GM18868 (cell line): ENCODE measurements at regions not wholly inside any gene's neighbourhood (a gene's known extent, or its start where the extent isn't known, plus 50 kb on each side); places are given as distances from the start of the nearest gene placed in this dataset.

Experiments used
- ATAC-seq: cut with Tn5 transposase; IDR thresholded peaks from one replicate; pipeline ENCODE4 v1.9.1; 2021; ENCODE audit warnings: mild to moderate bottlenecking, moderate library complexity; ENCODE audit not compliant: unreplicated experiment

- no peak for ATAC-seq
These were observed 540.0 kb downstream of the TCERG1L start for GRCh38 chr10:130771491-130771946.

DNA sequence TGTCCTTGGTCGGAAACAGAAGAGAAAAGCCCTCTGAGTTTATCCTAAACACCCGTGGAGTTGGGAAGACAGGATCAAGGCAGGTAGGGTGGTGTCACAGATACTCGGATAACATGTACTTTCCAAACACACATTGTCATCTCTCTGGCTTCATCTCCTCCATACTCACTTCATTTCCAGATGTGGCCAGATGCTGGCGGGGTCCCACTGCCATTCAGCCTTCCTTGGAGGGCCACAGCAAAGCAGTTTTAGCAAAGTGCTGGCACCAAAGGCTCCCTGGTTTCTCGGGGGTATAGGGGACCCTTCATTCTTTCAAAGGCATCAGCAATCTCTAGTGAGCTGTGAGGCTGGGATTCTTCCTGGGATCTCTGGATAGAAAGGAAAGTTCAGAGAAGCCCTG is 539.5 kb downstream of the TCERG1L start:
- ATAC-seq = no peak

GRCh38 chr10:130772676-130773075 is 538.8 kb downstream of the TCERG1L start:
- ATAC-seq = no peak

DNA sequence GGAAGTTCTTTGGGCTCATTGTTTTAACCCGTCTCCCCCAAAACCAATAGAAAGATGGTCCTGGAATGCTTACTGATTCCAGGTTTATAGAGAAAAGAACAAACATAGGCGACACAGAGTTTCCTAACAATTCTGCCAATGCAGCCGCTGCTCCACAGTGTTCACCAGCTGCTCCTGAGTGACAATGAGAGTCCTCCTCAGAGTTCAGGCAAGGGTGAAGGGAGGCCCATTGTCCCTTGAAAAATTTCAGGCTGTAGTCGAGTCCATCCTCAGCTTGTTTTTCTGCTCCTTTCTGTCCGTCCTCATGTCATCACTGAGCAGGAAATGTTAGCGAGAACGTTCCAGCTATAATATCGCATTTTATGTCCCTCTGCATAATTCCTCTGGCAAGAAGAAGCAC is 537.6 kb downstream of the TCERG1L start:
- no peak for ATAC-seq

DNA sequence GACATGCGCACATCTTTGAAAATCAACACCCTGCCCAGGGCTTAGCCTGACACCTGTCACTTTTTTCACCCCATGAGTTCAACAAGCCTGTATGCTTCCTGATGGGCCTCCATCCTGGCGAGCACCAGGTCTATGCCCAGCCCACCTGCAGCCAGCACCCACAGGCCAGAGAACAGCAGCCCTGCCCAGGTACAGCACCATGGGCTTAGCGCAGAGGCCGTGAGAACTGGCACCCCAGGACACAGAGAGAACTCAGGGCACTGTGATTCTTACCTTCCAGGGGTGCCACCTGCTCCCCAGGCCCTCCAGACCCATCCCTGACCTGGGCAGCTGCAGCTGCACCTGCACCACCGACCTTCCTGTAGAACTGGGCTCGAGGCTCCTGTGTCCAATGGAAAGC is 536.6 kb downstream of the TCERG1L start:
- ATAC-seq = no peak

- ATAC-seq = no peak
These were observed 536.2 kb downstream of the TCERG1L start for GRCh38 chr10:130775311-130775710.

GRCh38 chr10:130776724-130777123 is 534.8 kb downstream of the TCERG1L start:
- ATAC-seq = no peak

GRCh38 chr10:130777507-130778165 is 533.9 kb downstream of the TCERG1L start:
- no peak for ATAC-seq

DNA sequence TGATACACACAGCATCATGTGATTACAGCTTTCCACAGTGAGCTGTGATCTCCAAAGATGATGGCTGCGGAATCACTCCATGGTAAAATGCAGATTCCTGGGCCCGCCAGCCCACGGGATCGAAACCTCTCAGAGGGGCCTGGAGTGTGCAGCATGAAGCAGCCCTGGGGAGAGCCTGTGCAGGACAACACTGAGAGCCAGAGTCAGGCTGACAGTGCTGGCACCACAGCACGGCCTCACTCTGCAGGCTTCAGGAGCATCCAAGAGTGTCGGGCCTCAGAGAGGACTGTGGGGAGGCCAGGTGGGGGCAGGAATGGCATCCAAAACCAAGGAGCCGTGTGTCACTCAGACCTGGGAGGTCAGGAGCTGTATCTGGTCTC is 533.4 kb downstream of the TCERG1L start:
- no peak for ATAC-seq

DNA sequence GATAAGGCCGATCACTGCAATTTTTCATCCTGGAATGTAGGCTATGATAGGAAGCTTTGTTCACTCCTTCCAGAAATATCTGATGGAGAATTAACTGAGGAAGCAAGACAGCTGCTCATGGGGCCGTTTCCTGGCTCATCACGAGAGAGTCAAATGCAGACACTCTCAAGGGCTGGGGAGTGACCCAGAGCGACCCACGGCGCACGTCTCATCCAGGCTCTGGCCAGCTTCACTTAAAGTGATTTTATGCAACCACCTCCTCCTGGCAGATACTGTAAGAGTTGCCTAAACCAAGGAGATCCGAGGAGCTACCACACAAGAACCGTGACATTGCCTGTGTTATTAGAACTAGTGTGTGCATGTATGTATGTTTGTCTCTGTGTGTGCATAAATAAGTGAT is 530.8 kb downstream of the TCERG1L start:
- no peak for ATAC-seq

DNA sequence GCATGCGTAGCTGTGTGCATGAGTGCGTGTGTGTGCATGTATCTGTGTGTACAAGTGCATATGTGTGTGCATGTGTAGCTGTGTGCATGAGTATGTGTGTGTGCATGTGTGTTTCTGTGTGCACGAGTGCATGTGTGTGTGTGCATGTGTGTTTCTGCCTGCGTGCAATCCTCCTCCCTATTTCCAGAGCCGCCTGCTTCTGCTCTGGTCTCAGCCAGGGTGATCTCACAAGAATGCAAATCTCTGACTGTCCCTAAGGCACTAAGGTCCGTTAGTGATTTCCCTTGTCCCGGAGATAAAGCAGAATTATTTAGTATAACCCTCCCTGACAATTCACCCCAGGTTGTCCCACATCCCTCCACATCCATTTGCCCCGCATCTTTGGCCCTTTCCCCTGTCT is 530.3 kb downstream of the TCERG1L start:
- no peak for ATAC-seq

- no peak for ATAC-seq
These were observed 529.9 kb downstream of the TCERG1L start for GRCh38 chr10:130781623-130782022.

DNA sequence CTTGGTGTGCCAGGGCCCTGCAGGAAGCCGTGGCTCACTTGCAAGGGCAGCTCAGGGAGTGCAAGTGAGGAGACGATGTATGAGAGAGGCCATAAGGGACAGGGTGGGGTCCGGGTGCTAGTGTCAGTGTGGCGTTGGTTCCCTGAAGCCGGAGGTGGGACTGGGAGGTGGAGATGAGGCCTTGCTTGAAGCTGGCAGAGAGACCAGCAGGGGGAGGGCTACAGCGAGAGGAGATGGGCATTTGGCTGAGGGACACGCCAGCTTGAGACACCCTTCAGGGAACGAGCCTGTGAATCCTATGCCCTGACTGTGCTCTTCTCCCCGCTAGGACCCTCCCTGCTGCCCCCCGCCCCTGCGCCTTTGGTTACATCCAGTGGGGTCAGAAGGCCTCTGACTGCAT is 529.1 kb downstream of the TCERG1L start:
- no peak for ATAC-seq

DNA sequence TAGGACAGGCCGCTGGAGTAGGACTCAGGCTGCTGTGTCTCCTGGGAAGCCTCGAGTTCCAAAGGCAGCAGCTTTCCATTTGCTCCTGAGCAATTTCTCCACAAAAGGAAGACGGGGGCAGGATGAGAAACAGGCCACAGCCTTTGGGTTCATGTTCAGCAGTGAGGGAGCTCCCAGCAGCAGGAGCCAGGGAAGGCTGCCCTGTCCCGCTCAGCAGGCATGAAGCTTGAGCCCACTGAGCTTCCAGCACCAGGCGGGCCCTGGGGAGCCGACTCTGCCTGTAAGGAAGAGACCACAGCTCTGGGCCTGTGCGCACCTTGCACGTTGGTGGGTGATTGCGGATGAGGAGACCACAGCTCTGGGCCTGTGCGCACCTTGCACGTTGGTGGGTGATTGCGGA is 527.2 kb downstream of the TCERG1L start:
- ATAC-seq = no peak

GRCh38 chr10:130786365-130786966 is 525.1 kb downstream of the TCERG1L start:
- ATAC-seq = no peak

- no peak for ATAC-seq
These were observed 524.3 kb downstream of the TCERG1L start for GRCh38 chr10:130787243-130787642.

GRCh38 chr10:130787821-130788220 is 523.7 kb downstream of the TCERG1L start:
- no peak for ATAC-seq

GRCh38 chr10:130790339-130790738 is 521.2 kb downstream of the TCERG1L start:
- no peak for ATAC-seq

DNA sequence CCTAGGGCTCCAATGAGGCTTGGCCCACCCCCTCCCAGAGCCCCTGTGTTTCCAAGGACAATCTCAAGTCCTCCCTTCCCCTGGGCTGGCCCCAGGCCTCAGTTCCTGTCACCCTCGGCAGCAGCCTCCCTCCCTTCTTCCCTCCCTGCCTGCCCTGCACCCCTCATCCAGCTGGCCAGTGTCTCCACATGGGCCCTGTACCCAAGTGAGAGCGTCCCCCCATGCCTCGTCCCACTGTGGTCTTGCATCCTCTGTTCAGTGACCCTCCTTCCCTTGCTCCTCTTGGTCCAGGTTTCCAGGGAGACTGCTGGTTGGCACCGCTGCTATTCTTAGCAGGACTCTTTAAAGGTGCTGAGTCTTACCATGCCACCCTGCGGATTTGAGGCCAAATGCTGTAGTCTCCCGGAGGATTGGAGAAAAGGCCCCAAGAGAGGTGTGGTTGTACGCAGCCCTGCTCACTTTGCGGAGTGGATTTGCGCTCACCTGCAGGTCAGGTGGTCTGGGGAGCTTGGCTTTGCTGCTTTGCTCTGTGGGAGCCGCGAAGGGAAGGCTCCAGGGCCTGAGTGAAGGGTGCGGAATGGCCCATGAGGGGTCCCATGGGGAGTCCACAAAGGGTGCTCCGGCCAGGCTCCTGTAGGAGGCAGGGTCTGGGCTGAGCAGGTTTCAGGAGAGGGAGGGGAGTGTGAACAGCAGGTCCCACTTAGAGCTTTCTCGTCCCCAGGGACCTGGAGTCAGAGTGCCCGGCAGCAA is 519.2 kb downstream of the TCERG1L start:
- no peak for ATAC-seq

DNA sequence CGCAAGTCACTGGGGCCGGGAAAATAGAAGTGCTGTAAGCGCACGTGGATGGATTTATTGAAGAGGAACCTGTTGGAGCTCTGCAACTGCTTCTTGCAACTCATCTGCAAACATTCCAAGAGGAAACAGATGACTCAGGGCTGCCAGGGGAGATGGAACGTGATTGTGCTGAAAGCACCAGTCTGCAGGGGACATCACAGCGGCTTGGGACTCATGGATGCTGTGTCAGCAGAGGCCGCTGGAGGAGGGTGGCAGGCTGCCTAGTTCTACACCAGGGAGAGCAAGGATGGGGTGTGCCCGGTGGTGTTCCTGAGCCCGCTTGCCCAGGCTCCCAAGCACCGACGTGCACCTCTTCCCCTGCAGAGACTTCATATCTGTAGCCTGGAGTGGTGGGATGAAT is 515.7 kb downstream of the TCERG1L start:
- ATAC-seq = no peak

DNA sequence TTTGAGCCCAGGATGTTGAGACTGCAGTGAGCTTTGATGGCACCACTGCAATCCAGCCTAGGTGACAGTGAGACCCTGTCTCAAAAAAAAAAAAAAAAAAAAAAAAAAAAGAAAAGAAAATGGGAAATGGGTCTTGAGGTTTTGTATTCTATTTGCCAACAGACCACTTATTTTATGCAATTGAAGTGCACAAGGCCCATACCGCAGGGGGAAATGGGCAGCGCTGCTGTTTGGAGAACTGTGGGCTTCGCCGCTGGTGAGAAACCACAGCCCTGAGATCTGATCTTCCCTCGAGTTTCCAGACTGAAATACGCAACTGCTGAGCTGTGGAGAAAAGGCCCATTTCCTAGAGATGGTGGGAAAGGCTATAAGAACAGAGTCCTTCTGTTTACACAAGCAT is 512.0 kb downstream of the TCERG1L start:
- no peak for ATAC-seq

GRCh38 chr10:130800281-130800680 is 511.2 kb downstream of the TCERG1L start:
- ATAC-seq = no peak
